Esophagus squamous epithelium (tissue), 4 donors: ENCODE measurements at regions not wholly inside any gene's neighbourhood (a gene's known extent, or its start where the extent isn't known, plus 50 kb on each side); places are given as distances from the start of the nearest gene placed in this dataset.

Source experiments
- POLR2A ChIP-seq, 4 donors: fragments of 450-650 bp; IDR thresholded peaks; one replicate each; pipeline ENCODE4 v1.6.1; 2017; ENCODE audit warnings: antibody characterized with exemption in 4 of 4, mild to moderate bottlenecking in 4 of 4, moderate library complexity in 3 of 4
- TF ChIP-seq, protein P1 (sequence below), 6 experiments: fragments of 450-650 bp in 4 of 6; fragments of 200-600 bp in 2 of 6; sonication (generic) in 2 of 6; IDR thresholded peaks; one replicate each; pipeline ENCODE4 v1.5.1; 2016 to 2019; ENCODE audit warnings: antibody characterized with exemption in 6 of 6, mild to moderate bottlenecking in 4 of 6, moderate library complexity in 4 of 6

DNA sequence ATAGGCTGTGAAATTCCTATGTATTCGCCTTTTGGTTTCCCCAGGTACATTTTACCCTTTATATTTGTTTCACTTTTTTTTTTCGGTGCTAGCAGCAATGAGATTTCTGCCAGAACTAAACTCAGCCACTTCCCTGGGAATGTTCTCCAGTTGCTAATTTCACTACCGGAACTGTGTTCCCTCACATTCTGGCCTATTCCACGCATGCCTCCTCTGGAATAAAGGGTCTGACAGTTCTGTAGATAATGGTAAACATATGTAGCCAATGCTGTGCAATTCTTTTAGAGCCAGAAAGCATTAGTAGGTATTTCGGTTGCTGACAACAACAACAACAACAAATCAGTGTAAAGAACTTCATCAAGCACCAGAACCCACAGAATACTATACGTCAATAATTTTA lies 96.1 kb upstream of the TBX18 start:
- TF ChIP-seq, protein P1, sequence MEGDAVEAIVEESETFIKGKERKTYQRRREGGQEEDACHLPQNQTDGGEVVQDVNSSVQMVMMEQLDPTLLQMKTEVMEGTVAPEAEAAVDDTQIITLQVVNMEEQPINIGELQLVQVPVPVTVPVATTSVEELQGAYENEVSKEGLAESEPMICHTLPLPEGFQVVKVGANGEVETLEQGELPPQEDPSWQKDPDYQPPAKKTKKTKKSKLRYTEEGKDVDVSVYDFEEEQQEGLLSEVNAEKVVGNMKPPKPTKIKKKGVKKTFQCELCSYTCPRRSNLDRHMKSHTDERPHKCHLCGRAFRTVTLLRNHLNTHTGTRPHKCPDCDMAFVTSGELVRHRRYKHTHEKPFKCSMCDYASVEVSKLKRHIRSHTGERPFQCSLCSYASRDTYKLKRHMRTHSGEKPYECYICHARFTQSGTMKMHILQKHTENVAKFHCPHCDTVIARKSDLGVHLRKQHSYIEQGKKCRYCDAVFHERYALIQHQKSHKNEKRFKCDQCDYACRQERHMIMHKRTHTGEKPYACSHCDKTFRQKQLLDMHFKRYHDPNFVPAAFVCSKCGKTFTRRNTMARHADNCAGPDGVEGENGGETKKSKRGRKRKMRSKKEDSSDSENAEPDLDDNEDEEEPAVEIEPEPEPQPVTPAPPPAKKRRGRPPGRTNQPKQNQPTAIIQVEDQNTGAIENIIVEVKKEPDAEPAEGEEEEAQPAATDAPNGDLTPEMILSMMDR (IDR thresholded peaks at IDR 0.05) = no peak
- TF ChIP-seq POLR2A (IDR thresholded peaks at IDR 0.05) = no peak
